Kidney epithelial cell (primary cell): ENCODE measurements at regions not wholly inside any gene's neighbourhood (a gene's known extent, or its start where the extent isn't known, plus 50 kb on each side); places are given as distances from the start of the nearest gene placed in this dataset.

Experiments used
- DNase-seq: peaks from one replicate; pipeline ENCODE4 v3.0.0-alpha.2; 2010; ENCODE audit warnings: low read depth
- H3K27me3 ChIP-seq: 2 replicates; pipeline ENCODE4 v1.6.0; 2011; ENCODE audit warnings: low read length; ENCODE audit not compliant: control insufficient read depth, insufficient read depth
- H3K36me3 ChIP-seq: 2 replicates; pipeline ENCODE4 v1.5.1; 2011; ENCODE audit warnings: low read length; ENCODE audit not compliant: control insufficient read depth, insufficient read depth
- H3K4me3 ChIP-seq: 2 replicates; pipeline ENCODE4 v1.5.1; 2011; ENCODE audit warnings: low read depth, mild to moderate bottlenecking, control low read depth, low read length
- CTCF ChIP-seq: IDR thresholded peaks from 2 replicates; pipeline ENCODE4 v1.5.1; 2011; ENCODE audit warnings: mild to moderate bottlenecking, moderate library complexity, low read length, control low read depth, inconsistent platforms; ENCODE audit not compliant: insufficient read depth, poor library complexity, severe bottlenecking

GRCh38 chr13:105474983-105475610 is 1060.4 kb downstream of the EFNB2 start:
- TF ChIP-seq CTCF: no peak
- DNase-seq: no peak
- Histone ChIP-seq H3K27me3 (no peaks in the 10 kb centered on the region), H3K4me3 (no peak overlapping the region), H3K36me3 (no peaks in the 10 kb centered on the region)

- DNase-seq: no peak
- H3K36me3 ChIP-seq: no peaks in the 10 kb centered on the region
- H3K4me3 ChIP-seq: no peak overlapping the region
- H3K27me3 ChIP-seq: no peaks in the 10 kb centered on the region
- TF ChIP-seq CTCF: no peak
These were observed 1063.8 kb downstream of the EFNB2 start for GRCh38 chr13:105471673-105472072.

- no peaks in the 10 kb centered on the region for H3K36me3 ChIP-seq
- no peak overlapping the region for H3K4me3 ChIP-seq
- no peak for DNase-seq
- TF ChIP-seq CTCF: no peak
- no peaks in the 10 kb centered on the region for H3K27me3 ChIP-seq
These were observed 1069.1 kb downstream of the EFNB2 start for GRCh38 chr13:105466376-105466775.

- H3K4me3 ChIP-seq: no peak within 1 kb of the TSS
- no peaks in the 10 kb centered on the region for H3K36me3 ChIP-seq
- DNase-seq: no peak
- TF ChIP-seq CTCF: no peak
- H3K27me3 ChIP-seq: no peaks in the 10 kb centered on the region
These were observed 1069.7 kb downstream of the EFNB2 start, which contains the start of gene DAOA for GRCh38 chr13:105465745-105466144. TSS of gene DAOA (plus strand) at chr13:105466045.

GRCh38 chr13:105465251-105465650 is 1070.2 kb downstream of the EFNB2 start:
- no peak for DNase-seq

More at GRCh38 chr13:105465251-105465650, 1070.2 kb downstream of the EFNB2 start:
- no peak overlapping the region for H3K4me3 ChIP-seq
- H3K27me3 ChIP-seq: no peaks in the 10 kb centered on the region
- no peak for TF ChIP-seq CTCF
- no peaks in the 10 kb centered on the region for H3K36me3 ChIP-seq
